ENCODE measurements at regions not wholly inside any gene's neighbourhood (a gene's known extent, or its start where the extent isn't known, plus 50 kb on each side); places are given as distances from the start of the nearest gene placed in this dataset.

DNA sequence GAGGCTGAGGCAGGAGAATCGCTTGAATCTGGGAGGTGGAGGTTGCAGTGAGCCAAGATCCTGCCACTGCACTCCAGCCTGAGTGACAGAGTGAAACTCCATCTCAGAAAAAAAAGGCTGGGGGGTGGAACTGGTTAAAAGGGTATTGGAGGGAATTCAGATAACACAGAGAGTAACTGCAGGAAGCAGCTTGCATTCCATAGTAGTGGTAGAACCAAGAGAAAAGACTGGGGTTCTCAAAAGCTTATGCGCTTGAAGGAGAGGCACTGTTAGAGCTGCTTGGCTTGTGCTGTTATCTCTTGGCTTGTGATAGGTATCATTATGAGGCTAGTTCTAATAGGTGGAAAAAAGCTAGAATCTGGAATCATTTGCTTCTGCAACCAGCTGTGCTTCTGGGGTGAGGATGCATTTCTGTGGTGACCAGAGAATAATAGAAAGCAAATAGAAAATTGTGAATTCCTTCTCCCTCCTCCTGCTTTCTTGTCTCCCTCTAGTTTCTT lies 91.2 kb upstream of the ELOVL6 start:
- DNase-seq (ENCODE audit: low read depth in 1 of 2, low spot score in 1 of 2) (no peak), FAIRE-seq (no peak), ATAC-seq (no peak)
- H3K4me2 ChIP-seq = no peak overlapping the region
- H3K4me3 ChIP-seq = no peak overlapping the region
- H3K4me1 ChIP-seq = no peaks in the 10 kb centered on the region
- TF ChIP-seq RNF2 (IDR thresholded peaks at IDR 0.05; ENCODE audit: borderline replicate concordance, low read depth) (no peak), FOSL2 (IDR thresholded peaks at IDR 0.05) (no peak), FOSL2 (CRISPR knock-in tag; IDR thresholded peaks at IDR 0.05) (no peak), EP300 (IDR thresholded peaks at IDR 0.05) (no peak), KDM1A (IDR thresholded peaks at IDR 0.05; ENCODE audit: low read depth) (no peak), SMC3 (IDR thresholded peaks at IDR 0.05) (no peak), TFCP2L1 (CRISPR knock-in tag; IDR thresholded peaks at IDR 0.05) (no peak), CHD4 (IDR thresholded peaks at IDR 0.05; ENCODE audit: borderline replicate concordance) (no peak), HOXA7 (CRISPR knock-in tag; IDR thresholded peaks at IDR 0.05) (no peak), FOSB (CRISPR knock-in tag; IDR thresholded peaks at IDR 0.05) (no peak), MAX (IDR thresholded peaks at IDR 0.05) (no peak), TP53 (CRISPR knock-in tag; IDR thresholded peaks at IDR 0.05) (no peak), BHLHE40 (IDR thresholded peaks at IDR 0.05; ENCODE audit: low read depth, low read length) (no peak), HEYL (CRISPR knock-in tag; IDR thresholded peaks at IDR 0.05) (no peak), HOXB5 (CRISPR knock-in tag; IDR thresholded peaks at IDR 0.05) (no peak)
- TF ChIP-seq, protein P1, sequence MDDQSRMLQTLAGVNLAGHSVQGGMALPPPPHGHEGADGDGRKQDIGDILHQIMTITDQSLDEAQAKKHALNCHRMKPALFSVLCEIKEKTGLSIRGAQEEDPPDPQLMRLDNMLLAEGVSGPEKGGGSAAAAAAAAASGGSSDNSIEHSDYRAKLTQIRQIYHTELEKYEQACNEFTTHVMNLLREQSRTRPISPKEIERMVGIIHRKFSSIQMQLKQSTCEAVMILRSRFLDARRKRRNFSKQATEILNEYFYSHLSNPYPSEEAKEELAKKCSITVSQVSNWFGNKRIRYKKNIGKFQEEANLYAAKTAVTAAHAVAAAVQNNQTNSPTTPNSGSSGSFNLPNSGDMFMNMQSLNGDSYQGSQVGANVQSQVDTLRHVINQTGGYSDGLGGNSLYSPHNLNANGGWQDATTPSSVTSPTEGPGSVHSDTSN (IDR thresholded peaks at IDR 0.05) = no peak
- H3K9me3 ChIP-seq = no peaks in the 10 kb centered on the region
- ChIA-PET POLR2A (no interaction called here), CTCF (interaction anchor here (1.0 kb wide), 1 partner anchor 221 kb away, joined by 3 read pairs; no protein-coding TSS in a partner anchor)
- no peak overlapping the region for H3K27ac ChIP-seq
- WGBS (ENCODE audit: missing lambda C conversion rate) = 76% methylated on average over 2 of the region's 2 CpGs

GRCh38 chr4:110287130-110287529 lies 88.7 kb upstream of the ELOVL6 start:
- ChIA-PET CTCF (interaction anchor here (1.1 kb wide), 1 partner anchor 854 kb away, joined by 3 read pairs; the partner anchor contains the start of gene SEC24B), POLR2A (no interaction called here)
- WGBS (ENCODE audit: missing lambda C conversion rate) = 5% methylated on average over 2 of the region's 2 CpGs
- no peak for TF ChIP-seq FOSL2 (IDR thresholded peaks at IDR 0.05)
- TF ChIP-seq FOSL2 (CRISPR knock-in tag; IDR thresholded peaks at IDR 0.05) = 0 out of 2 replicates have a peak, but pooled peaks have one; percentile 23
- TF ChIP-seq CHD4 (IDR thresholded peaks at IDR 0.05; ENCODE audit: borderline replicate concordance) = no peak
- FAIRE-seq (no peak), ATAC-seq (no peak), DNase-seq (ENCODE audit: low read depth in 1 of 2, low spot score in 1 of 2) (peak in 1 of 2 experiments; percentile 3)
- Histone ChIP-seq H3K4me1 (no peaks in the 10 kb centered on the region), H3K9me3 (no peaks in the 10 kb centered on the region), H3K4me3 (no peak overlapping the region), H3K4me2 (no peak overlapping the region), H3K27ac (no peak overlapping the region)

DNA sequence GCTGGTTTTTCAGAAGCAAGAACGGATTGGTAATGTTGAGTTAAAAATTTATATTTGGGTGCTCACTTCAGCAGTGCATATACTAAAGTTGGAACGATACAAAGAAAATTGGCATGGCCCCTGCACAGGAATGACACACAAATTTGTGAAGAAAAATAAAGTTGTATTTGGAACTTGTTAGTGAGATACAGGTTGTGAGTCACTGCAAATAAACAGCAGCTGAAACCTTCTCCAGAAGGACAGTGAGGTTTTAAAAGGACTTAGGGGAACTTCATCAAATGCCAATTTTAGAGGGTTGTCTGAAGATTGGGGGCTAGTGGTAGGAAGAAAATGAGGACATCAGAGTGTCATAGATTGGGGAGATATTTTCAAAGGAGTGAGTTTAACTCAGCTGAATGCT lies 79.7 kb upstream of the ELOVL6 start:
- CTCF ChIA-PET = no interaction called here
- ATAC-seq (no peak), FAIRE-seq (no peak), DNase-seq (ENCODE audit: low read depth in 1 of 2, low spot score in 1 of 2) (no peak)
- no peaks in the 10 kb centered on the region for H3K4me1 ChIP-seq
- H3K4me2 ChIP-seq = no peak overlapping the region
- 41% methylated on average over 2 of the region's 2 CpGs for WGBS (ENCODE audit: missing lambda C conversion rate)
- POLR2A ChIA-PET = no interaction called here
- TF ChIP-seq MAZ (IDR thresholded peaks at IDR 0.05; ENCODE audit: borderline replicate concordance, low read depth, low read length) = no peak
- no peaks in the 10 kb centered on the region for H3K9me3 ChIP-seq
- no peak overlapping the region for H3K27ac ChIP-seq
- no peak overlapping the region for H3K4me3 ChIP-seq

DNA sequence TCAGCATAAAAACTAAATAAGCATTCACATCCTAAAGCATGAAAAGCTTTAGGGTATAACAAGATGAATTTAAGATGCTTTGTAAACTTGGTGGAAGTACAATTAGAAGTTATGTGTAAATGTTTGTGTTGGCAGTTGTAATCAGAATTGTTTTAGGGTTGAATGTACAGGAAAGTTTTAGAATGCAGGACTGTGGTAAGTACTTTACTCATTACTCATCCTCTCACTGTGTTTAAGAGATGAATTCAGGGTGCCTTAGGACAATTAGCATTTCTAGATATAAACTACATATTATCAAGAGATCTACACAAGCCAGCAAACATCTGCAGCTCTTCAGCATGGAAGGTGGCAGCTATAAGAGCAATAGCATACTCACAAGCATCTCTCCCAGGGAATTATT lies 77.5 kb upstream of the ELOVL6 start:
- no peak for FAIRE-seq
- TF ChIP-seq ZFP36 (IDR thresholded peaks at IDR 0.05; ENCODE audit: borderline replicate concordance, partially characterized antibody) = no peak
- TF ChIP-seq, protein P1 (IDR thresholded peaks at IDR 0.05) = no peak
- TF ChIP-seq FOSB (CRISPR knock-in tag; IDR thresholded peaks at IDR 0.05) = no peak
- TF ChIP-seq REST (IDR thresholded peaks at IDR 0.05) = no peak
- TF ChIP-seq MYC (IDR thresholded peaks at IDR 0.05; ENCODE audit: borderline replicate concordance, low read length) = no peak
- no peak for TF ChIP-seq RCOR1 (IDR thresholded peaks at IDR 0.05; ENCODE audit: low read depth, low read length)
- no peak for TF ChIP-seq RAD21 (conservative IDR thresholded peaks at IDR 0.05 in 1 of 2, IDR thresholded peaks at IDR 0.05 in 1 of 2)
- TF ChIP-seq RNF2 (IDR thresholded peaks at IDR 0.05; ENCODE audit: borderline replicate concordance, low read depth) = no peak
- TF ChIP-seq BHLHE40 (IDR thresholded peaks at IDR 0.05; ENCODE audit: low read depth, low read length) = no peak
- TF ChIP-seq CHD2 (IDR thresholded peaks at IDR 0.05; ENCODE audit: low read length, partially characterized antibody) = no peak
- TF ChIP-seq CEBPB (IDR thresholded peaks at IDR 0.05) = no peak

More for the DNA sequence above, 77.5 kb upstream of the ELOVL6 start:
- Histone ChIP-seq H3K9me3 (no peaks in the 10 kb centered on the region), H3K4me2 (no peak overlapping the region), H3K4me1 (no peaks in the 10 kb centered on the region), H3K27ac (no peak overlapping the region), H3K4me3 (no peak overlapping the region)
- ATAC-seq = no peak
- ChIA-PET CTCF (interaction anchor here (0.6 kb wide), 1 partner anchor 71 kb away, joined by 3 read pairs; no protein-coding TSS in a partner anchor), POLR2A (no interaction called here)
- no peak for DNase-seq (ENCODE audit: low read depth in 1 of 2, low spot score in 1 of 2)
